ENCODE measurements at regions not wholly inside any gene's neighbourhood (a gene's known extent, or its start where the extent isn't known, plus 50 kb on each side); places are given as distances from the start of the nearest gene placed in this dataset.

- TF ChIP-seq CTCF (IDR thresholded peaks at IDR 0.05; ENCODE audit: low read depth, low read length): no peak
- no peak overlapping the region for H3K4me3 ChIP-seq (replicated peaks in 1 of 2; ENCODE audit: low read depth in 2 of 2, low read length in 2 of 2)
- DNase-seq (ENCODE audit: low read depth in 2 of 2): no peak
Measured at GRCh38 chr2:172232708-172233396, 130.2 kb upstream of the DLX2 start.

- no peak for DNase-seq (ENCODE audit: low read depth in 2 of 2)
- H3K4me3 ChIP-seq (replicated peaks in 1 of 2; ENCODE audit: low read depth in 2 of 2, low read length in 2 of 2): no peak overlapping the region
- TF ChIP-seq CTCF (IDR thresholded peaks at IDR 0.05; ENCODE audit: low read depth, low read length): no peak
Measured at GRCh38 chr2:172233987-172234715, 131.5 kb upstream of the DLX2 start.

GRCh38 chr2:172234716-172235691 is 132.3 kb upstream of the DLX2 start:
- peak overlapping the region; percentile 38 to 39 for H3K4me3 ChIP-seq (replicated peaks in 1 of 2; ENCODE audit: low read depth in 2 of 2, low read length in 2 of 2)
- no peak for TF ChIP-seq CTCF (IDR thresholded peaks at IDR 0.05; ENCODE audit: low read depth, low read length)
- DNase-seq (ENCODE audit: low read depth in 2 of 2): no peak

GRCh38 chr2:172239944-172240590 is 137.4 kb upstream of the DLX2 start:
- no peak for TF ChIP-seq CTCF (IDR thresholded peaks at IDR 0.05; ENCODE audit: low read depth, low read length)
- DNase-seq (ENCODE audit: low read depth in 2 of 2): peak; percentile 35 to 74

GRCh38 chr2:172241222-172241621 is 138.5 kb upstream of the DLX2 start:
- no peak for TF ChIP-seq CTCF (IDR thresholded peaks at IDR 0.05; ENCODE audit: low read depth, low read length)
- no peak for DNase-seq (ENCODE audit: low read depth in 2 of 2)
- no peak overlapping the region for H3K4me3 ChIP-seq (replicated peaks in 1 of 2; ENCODE audit: low read depth in 2 of 2, low read length in 2 of 2)

More at GRCh38 chr2:172239944-172240590, 137.4 kb upstream of the DLX2 start:
- no peak overlapping the region for H3K4me3 ChIP-seq (replicated peaks in 1 of 2; ENCODE audit: low read depth in 2 of 2, low read length in 2 of 2)

- H3K4me3 ChIP-seq (replicated peaks in 1 of 2; ENCODE audit: low read depth in 2 of 2, low read length in 2 of 2): no peak overlapping the region
- no peak for DNase-seq (ENCODE audit: low read depth in 2 of 2)
- no peak for TF ChIP-seq CTCF (IDR thresholded peaks at IDR 0.05; ENCODE audit: low read depth, low read length)
Measured at GRCh38 chr2:172242471-172242870, 139.8 kb upstream of the DLX2 start.
